ENCODE measurements at regions not wholly inside any gene's neighbourhood (a gene's known extent, or its start where the extent isn't known, plus 50 kb on each side); places are given as distances from the start of the nearest gene placed in this dataset.

- no peak overlapping the region for H3K4me3 ChIP-seq (replicated peaks; ENCODE audit: insufficient read depth, low read length)
- no peaks in the 10 kb centered on the region for H3K27me3 ChIP-seq (ENCODE audit: insufficient read depth, poor library complexity, severe bottlenecking)
- no peak for DNase-seq (ENCODE audit: low read depth in 1 of 2, low spot score in 1 of 2)
- no peak overlapping the region for H3K27ac ChIP-seq (replicated peaks)
- TF ChIP-seq REST (IDR thresholded peaks at IDR 0.05; ENCODE audit: insufficient replicate concordance, low read depth): no peak
- TF ChIP-seq CTCF (IDR thresholded peaks at IDR 0.05; ENCODE audit: insufficient read depth, low read length): no peak
- no peak for TF ChIP-seq POLR2AphosphoS5 (IDR thresholded peaks at IDR 0.05; ENCODE audit: low read depth)
- TF ChIP-seq GABPA (IDR thresholded peaks at IDR 0.05; ENCODE audit: low read depth): no peak
- TF ChIP-seq SPI1 (IDR thresholded peaks at IDR 0.05; ENCODE audit: borderline replicate concordance, low read depth): no peak
Measured at GRCh38 chr6:119543332-119543731, 193.8 kb upstream of the MAN1A1 start.

GRCh38 chr6:119542037-119542436 is 192.5 kb upstream of the MAN1A1 start:
- H3K27me3 ChIP-seq (ENCODE audit: insufficient read depth, poor library complexity, severe bottlenecking): no peaks in the 10 kb centered on the region
- TF ChIP-seq SPI1 (IDR thresholded peaks at IDR 0.05; ENCODE audit: borderline replicate concordance, low read depth) (no peak), POLR2AphosphoS5 (IDR thresholded peaks at IDR 0.05; ENCODE audit: low read depth) (no peak), GABPA (IDR thresholded peaks at IDR 0.05; ENCODE audit: low read depth) (no peak), REST (IDR thresholded peaks at IDR 0.05; ENCODE audit: insufficient replicate concordance, low read depth) (no peak), CTCF (IDR thresholded peaks at IDR 0.05; ENCODE audit: insufficient read depth, low read length) (no peak)
- H3K4me3 ChIP-seq (replicated peaks; ENCODE audit: insufficient read depth, low read length): no peak overlapping the region
- H3K27ac ChIP-seq (replicated peaks): no peak overlapping the region
- DNase-seq (ENCODE audit: low read depth in 1 of 2, low spot score in 1 of 2): no peak

GRCh38 chr6:119541132-119541905 is 191.8 kb upstream of the MAN1A1 start:
- Histone ChIP-seq H3K27me3 (ENCODE audit: insufficient read depth, poor library complexity, severe bottlenecking) (no peaks in the 10 kb centered on the region), H3K27ac (replicated peaks) (no peak overlapping the region), H3K4me3 (replicated peaks; ENCODE audit: insufficient read depth, low read length) (no peak overlapping the region)
- DNase-seq (ENCODE audit: low read depth in 1 of 2, low spot score in 1 of 2): no peak
- no peak for TF ChIP-seq CTCF (IDR thresholded peaks at IDR 0.05; ENCODE audit: insufficient read depth, low read length)
- TF ChIP-seq SPI1 (IDR thresholded peaks at IDR 0.05; ENCODE audit: borderline replicate concordance, low read depth): no peak
- no peak for TF ChIP-seq GABPA (IDR thresholded peaks at IDR 0.05; ENCODE audit: low read depth)
- TF ChIP-seq REST (IDR thresholded peaks at IDR 0.05; ENCODE audit: insufficient replicate concordance, low read depth): no peak
- TF ChIP-seq POLR2AphosphoS5 (IDR thresholded peaks at IDR 0.05; ENCODE audit: low read depth): no peak

Measured in HL-60 (cell line).